Ishikawa (cell line): ENCODE measurements at regions not wholly inside any gene's neighbourhood (a gene's known extent, or its start where the extent isn't known, plus 50 kb on each side); places are given as distances from the start of the nearest gene placed in this dataset.

Experiments used
- CEBPB ChIP-seq: IDR thresholded peaks from 2 replicates; pipeline ENCODE4 v1.6.1; 2012
- CREB1 ChIP-seq: IDR thresholded peaks from 2 replicates; pipeline ENCODE4 v1.6.1; 2012; ENCODE audit warnings: low read depth
- EGR1 ChIP-seq: IDR thresholded peaks from 2 replicates; pipeline ENCODE4 v1.6.1; 2012
- EP300 ChIP-seq: IDR thresholded peaks from 2 replicates; pipeline ENCODE4 v1.6.1; 2012; ENCODE audit warnings: borderline replicate concordance
- FOXM1 ChIP-seq: IDR thresholded peaks from 2 replicates; pipeline ENCODE4 v1.6.1; 2012; ENCODE audit warnings: low read depth, borderline replicate concordance
- MAX ChIP-seq: IDR thresholded peaks from 2 replicates; pipeline ENCODE4 v1.6.1; 2012
- NFIC ChIP-seq: IDR thresholded peaks from 2 replicates; pipeline ENCODE4 v1.6.1; 2012
- RAD21 ChIP-seq: IDR thresholded peaks from 2 replicates; pipeline ENCODE4 v1.6.1; 2012; ENCODE audit warnings: low read depth
- REST ChIP-seq: IDR thresholded peaks from 2 replicates; pipeline ENCODE4 v1.6.1; 2012; ENCODE audit warnings: low read depth, mild to moderate bottlenecking
- TAF1 ChIP-seq: IDR thresholded peaks from 2 replicates; pipeline ENCODE4 v1.6.1; 2012; ENCODE audit warnings: low read depth, mild to moderate bottlenecking
- TCF12 ChIP-seq: IDR thresholded peaks from 2 replicates; pipeline ENCODE4 v1.6.1; 2012; ENCODE audit warnings: low read depth
- TEAD4 ChIP-seq: IDR thresholded peaks from 2 replicates; pipeline ENCODE4 v1.6.1; 2012
- USF1 ChIP-seq: IDR thresholded peaks from 2 replicates; pipeline ENCODE4 v1.6.1; 2012
- YY1 ChIP-seq: IDR thresholded peaks from 2 replicates; pipeline ENCODE4 v1.6.1; 2012; ENCODE audit warnings: low read depth
- ZBTB7A ChIP-seq: IDR thresholded peaks from 2 replicates; pipeline ENCODE4 v1.6.1; 2012; ENCODE audit warnings: low read depth

- TF ChIP-seq MAX (no peak), EP300 (no peak), USF1 (no peak), TCF12 (no peak), TEAD4 (no peak), YY1 (no peak), ZBTB7A (no peak), TAF1 (no peak), CEBPB (no peak), EGR1 (no peak), REST (no peak), FOXM1 (no peak), CREB1 (no peak)
Observed at GRCh38 chr5:164303646-164304215, 798.3 kb downstream of the MAT2B start.

- no peak for TF ChIP-seq TCF12
- no peak for TF ChIP-seq RAD21
- TF ChIP-seq EGR1: no peak
- no peak for TF ChIP-seq TAF1
- TF ChIP-seq ZBTB7A: no peak
- TF ChIP-seq REST: no peak
- no peak for TF ChIP-seq YY1
- no peak for TF ChIP-seq MAX
Observed at GRCh38 chr5:164306662-164307061, 801.2 kb downstream of the MAT2B start.

DNA sequence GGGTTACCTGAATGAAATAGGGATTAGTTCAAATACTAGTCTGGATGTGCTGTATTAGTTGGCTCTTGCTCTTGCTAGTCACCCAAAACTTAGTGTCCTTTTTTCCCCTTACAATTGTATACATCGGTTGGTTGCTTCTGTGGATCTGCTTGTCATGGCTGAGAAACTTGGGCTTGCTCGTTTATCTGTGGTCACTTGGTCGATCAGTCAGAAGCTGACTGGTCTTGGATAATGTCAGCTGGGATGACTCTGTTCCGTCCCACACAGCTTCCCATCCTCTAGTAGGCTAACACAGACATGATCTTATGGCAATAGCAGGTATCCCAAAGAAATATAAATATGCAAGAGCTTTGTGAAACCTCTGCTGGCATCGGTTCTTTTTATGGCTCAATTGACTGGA, 807.4 kb downstream of the MAT2B start:
- TF ChIP-seq CEBPB (no peak), YY1 (no peak), FOXM1 (no peak), USF1 (no peak), REST (no peak), CREB1 (no peak), TAF1 (no peak), ZBTB7A (no peak)

DNA sequence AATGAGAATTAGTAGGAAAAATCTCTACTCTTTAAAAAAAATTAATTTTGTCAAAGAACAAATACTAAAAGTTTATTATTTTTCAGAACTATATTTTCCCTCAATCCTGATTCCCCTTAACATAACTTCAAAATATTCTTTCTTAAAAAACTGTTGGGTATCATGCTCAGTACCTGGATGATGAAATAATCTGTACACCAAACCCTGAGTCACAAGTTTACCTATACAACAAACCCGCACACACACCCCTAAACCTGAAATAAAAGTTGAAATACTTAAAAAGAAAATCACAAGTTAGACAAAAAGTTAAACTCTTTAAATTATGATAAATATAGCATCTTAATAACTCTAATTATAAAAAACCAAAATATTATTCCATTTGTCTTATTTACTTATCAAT, 812.3 kb downstream of the MAT2B start:
- no peak for TF ChIP-seq REST
- no peak for TF ChIP-seq CREB1
- TF ChIP-seq TEAD4: no peak
- no peak for TF ChIP-seq TCF12
- no peak for TF ChIP-seq EP300
- no peak for TF ChIP-seq YY1
- no peak for TF ChIP-seq ZBTB7A
- no peak for TF ChIP-seq USF1
- TF ChIP-seq RAD21: no peak
- no peak for TF ChIP-seq FOXM1
- TF ChIP-seq EGR1: no peak
- TF ChIP-seq TAF1: no peak
- no peak for TF ChIP-seq CEBPB
- no peak for TF ChIP-seq MAX
- TF ChIP-seq NFIC: no peak
